AG09309 (cell line): ENCODE measurements at regions not wholly inside any gene's neighbourhood (a gene's known extent, or its start where the extent isn't known, plus 50 kb on each side); places are given as distances from the start of the nearest gene placed in this dataset.
"Not testable (repeated sequence)": the region's sequence is repeated elsewhere in the genome, so short reads cannot be mapped to it uniquely, and the experiment has no call there.

Experiments used
- DNase-seq: peaks from one replicate; pipeline ENCODE4 v3.0.0-alpha.2; 2010; ENCODE audit warnings: low read depth
- H3K4me3 ChIP-seq: 2 replicates; pipeline ENCODE4 v1.5.1; 2011; ENCODE audit warnings: mild to moderate bottlenecking, low read depth, low read length, moderate library complexity; ENCODE audit not compliant: control insufficient read depth
- TF ChIP-seq, protein P1 (sequence below): IDR thresholded peaks from 2 replicates; pipeline ENCODE4 v1.5.1; 2011; ENCODE audit warnings: mild to moderate bottlenecking, low read depth, low read length, inconsistent platforms; ENCODE audit not compliant: insufficient read depth, control insufficient read depth; ENCODE audit errors: missing control alignments

DNA sequence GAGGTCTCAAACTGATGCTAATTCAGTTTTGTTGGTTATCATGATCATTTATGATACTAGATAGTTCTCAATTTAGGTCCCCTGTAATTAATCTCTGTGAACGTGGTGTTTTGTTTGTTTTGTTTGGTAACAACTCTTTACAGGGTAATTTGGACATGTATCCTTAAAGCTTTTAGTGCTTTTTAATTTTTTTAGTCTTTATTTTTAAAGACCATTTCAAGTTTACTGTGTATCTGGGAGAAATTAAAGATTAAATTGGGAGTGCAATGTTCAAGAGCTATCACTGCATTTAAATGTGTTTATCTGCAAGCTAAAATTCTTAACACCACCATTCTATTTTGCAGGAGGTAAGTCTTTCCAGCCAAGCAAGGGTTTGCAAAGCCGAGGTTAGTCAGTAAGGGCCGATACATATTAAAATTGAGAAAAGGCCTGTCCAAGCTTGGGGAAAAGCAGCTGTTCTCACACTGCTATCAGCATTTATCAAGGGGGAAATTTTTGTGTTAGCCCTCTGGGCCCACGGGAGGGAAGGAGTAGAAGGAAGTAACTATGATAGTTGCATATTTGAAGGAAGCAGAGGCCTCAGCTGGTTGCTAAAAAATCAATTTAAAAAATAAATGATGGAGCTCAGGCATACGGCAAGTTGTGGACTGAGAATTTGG lies 59.3 kb upstream of the ZNF217 start:
- TF ChIP-seq, protein P1, sequence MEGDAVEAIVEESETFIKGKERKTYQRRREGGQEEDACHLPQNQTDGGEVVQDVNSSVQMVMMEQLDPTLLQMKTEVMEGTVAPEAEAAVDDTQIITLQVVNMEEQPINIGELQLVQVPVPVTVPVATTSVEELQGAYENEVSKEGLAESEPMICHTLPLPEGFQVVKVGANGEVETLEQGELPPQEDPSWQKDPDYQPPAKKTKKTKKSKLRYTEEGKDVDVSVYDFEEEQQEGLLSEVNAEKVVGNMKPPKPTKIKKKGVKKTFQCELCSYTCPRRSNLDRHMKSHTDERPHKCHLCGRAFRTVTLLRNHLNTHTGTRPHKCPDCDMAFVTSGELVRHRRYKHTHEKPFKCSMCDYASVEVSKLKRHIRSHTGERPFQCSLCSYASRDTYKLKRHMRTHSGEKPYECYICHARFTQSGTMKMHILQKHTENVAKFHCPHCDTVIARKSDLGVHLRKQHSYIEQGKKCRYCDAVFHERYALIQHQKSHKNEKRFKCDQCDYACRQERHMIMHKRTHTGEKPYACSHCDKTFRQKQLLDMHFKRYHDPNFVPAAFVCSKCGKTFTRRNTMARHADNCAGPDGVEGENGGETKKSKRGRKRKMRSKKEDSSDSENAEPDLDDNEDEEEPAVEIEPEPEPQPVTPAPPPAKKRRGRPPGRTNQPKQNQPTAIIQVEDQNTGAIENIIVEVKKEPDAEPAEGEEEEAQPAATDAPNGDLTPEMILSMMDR, result no peak
- no peak overlapping the region for H3K4me3 ChIP-seq
- no peak for DNase-seq

DNA sequence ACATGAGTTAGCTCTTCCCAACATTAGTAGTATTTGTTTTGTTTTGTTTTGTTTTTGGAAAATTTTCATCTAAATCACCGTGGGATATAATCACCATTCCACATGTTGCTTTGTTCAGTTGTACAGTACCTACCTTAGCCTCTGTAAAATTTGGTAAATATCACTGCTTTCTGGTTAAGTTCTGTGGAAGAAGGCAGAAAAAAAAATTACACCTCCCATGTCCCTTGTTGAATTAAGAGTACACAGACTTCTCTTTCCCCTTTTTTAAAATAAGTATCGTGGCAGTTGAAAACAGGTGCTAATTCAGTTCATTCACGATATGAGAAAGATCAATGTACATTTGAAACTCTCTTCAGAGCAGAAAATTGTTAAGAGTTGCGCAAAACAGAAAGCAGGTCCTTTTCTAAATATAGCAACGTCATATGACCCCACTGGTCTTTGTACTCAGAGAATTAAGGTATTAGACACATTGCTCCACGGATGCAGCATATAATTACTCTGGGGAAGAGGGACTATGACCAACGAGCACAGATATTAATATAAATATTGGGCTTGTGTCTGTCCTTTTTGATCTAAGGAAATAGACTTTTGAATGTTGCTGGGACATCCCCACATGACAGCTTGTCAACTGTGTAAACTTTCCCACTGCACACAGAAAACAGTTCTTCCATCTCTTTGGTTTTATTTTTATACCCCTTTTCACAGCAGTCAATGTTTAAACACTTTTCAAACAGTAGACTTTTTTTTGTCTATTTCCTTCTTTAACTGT lies 58.6 kb upstream of the ZNF217 start:
- no peak for DNase-seq
- no peak overlapping the region for H3K4me3 ChIP-seq
- TF ChIP-seq, protein P1, result no peak

DNA sequence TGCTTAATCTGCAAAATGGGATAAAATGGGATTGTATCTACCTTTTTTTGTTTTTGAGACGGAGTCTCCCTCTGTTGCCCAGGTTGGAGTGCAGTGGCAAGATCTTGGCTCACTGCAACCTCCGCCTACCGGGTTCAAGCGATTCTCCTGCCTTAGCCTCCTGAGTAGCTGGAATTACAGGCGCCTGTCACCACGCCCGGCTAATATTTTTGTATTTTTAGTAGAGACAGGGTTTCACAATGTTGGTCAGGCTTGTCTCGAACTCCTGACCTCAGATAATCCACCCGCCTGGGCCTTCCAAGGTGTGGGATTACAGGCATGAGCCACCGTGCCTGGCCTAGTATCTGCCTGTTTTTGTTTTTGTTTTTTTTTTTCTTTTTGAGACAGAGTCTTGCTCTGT lies 55.9 kb upstream of the ZNF217 start:
- not testable (repeated sequence) for H3K4me3 ChIP-seq, DNase-seq

DNA sequence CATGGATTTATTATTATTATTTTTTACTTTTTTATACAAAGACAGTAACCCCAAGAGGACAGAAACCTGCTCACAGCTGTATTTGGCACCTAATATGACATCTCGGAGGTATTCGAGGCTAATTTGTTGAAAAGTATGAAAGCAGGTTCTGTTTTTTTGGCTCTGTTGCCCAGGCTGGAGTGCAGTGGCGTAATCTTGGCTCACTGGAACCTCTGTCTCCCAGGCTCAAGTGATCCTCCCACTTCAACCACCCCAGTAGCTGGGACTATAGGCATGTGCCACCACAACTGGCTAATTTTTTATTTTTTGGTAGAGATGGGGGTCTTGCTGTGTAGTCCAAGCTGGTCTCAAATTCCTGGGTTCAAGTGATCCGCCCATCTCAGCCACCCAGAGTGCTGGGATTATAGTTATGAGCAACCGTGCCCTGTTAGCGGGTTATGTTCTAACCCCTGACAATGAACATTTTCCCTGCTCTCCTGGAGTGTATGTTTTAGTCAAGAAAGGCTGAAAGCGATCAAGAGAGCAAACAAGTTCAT lies 53.7 kb upstream of the ZNF217 start:
- DNase-seq, result no peak
- no peak overlapping the region for H3K4me3 ChIP-seq
- TF ChIP-seq, protein P1, result no peak

DNA sequence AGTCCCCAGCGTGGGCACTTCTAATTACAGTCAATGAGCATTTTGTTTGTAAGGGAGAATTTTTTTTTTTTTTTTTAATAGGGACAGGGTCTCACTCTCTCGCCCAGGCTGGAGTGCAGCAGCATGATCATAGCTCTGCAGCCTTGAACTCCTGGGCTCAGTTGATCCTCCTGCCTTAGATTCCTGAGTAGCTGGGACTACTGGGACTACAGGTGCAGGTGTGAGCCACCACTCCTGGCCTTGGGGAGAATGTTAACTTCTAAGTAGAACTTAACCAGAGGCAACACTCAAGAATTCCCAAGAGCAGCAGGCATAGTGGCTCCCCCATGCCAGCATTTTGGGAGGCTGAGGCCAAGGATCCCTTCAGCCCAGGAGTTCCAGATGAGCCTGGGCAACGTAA lies 52.9 kb upstream of the ZNF217 start:
- H3K4me3 ChIP-seq, result no peak overlapping the region
- TF ChIP-seq, protein P1, result no peak
- no peak for DNase-seq

DNA sequence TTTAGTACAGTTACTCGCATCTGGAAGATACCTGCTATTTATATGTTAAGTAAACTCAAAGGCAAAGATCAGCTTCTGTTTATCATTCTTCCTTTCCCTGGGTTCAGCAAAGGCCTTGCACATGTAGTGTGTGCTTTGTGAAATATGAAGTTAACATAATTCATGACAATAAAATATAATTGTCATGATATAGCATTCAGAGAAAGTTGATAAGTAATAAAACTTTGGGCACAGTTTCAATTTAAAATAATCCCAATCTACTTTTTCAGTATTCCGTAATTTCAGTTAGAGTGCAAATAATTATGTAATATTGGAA lies 51.9 kb upstream of the ZNF217 start:
- no peak overlapping the region for H3K4me3 ChIP-seq
- DNase-seq, result no peak
- TF ChIP-seq, protein P1, result no peak

DNA sequence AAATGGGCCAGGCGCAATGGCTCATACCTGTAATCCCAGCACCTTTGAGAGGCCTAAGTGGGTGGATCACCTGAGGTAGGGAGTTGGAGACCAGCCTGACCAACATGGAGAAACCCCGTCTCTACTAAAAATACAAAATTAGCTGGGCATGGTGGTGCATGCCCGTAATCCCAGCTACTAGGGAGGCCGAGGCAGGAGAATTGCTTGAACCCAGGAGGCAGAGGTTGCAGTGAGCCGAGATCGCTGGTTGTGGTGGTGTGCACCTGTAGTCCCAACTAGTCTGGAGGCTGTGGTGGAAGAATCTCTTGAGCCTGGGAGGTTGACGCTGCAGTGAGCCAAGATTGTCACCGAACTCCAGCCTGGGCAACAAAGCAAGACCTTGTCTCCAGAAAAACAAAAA lies 50.5 kb upstream of the ZNF217 start:
- not testable (repeated sequence) for H3K4me3 ChIP-seq, DNase-seq
